GM23248 (cell line): ENCODE measurements at regions not wholly inside any gene's neighbourhood (a gene's known extent, or its start where the extent isn't known, plus 50 kb on each side); places are given as distances from the start of the nearest gene placed in this dataset.

Source experiments
- EZH2 ChIP-seq: fragments of 200-600 bp; sonication (generic); IDR thresholded peaks from 2 replicates; pipeline ENCODE4 v1.6.1; 2018; ENCODE audit warnings: antibody characterized with exemption, mild to moderate bottlenecking; ENCODE audit not compliant: insufficient read depth, poor library complexity, severe bottlenecking
- EZH2phosphoT487 ChIP-seq: fragments of 200-600 bp; sonication (generic); IDR thresholded peaks from 2 replicates; pipeline ENCODE4 v1.6.1; 2018; ENCODE audit warnings: antibody characterized with exemption, moderate library complexity, mild to moderate bottlenecking, low read depth; ENCODE audit not compliant: insufficient read depth

DNA sequence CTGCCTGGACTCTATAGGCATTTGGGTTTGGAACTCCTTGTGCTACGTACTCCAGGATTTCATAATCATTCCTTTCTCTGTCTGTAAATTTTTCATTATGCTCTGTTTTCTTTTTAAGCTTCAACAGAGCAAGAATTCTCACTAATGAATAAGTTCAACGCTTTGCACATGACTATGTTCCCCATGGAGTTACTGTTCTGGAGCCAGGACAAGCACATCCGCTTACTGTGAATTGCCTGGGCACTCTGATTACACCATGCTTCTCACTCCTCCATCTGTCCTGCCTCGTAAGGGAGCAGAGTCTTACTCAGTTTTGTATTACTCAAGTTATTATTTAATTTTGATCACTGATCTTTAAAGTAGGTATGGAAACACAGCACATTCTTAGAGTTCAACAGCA is 472.7 kb downstream of the RAP2B start:
- TF ChIP-seq EZH2, result no peak
- TF ChIP-seq EZH2phosphoT487, result no peak
